Astrocyte (in vitro differentiated cells and primary cell): ENCODE measurements at regions not wholly inside any gene's neighbourhood (a gene's known extent, or its start where the extent isn't known, plus 50 kb on each side); places are given as distances from the start of the nearest gene placed in this dataset.

Experiments used
- DNase-seq: peaks from one replicate; pipeline ENCODE4 v3.0.0-alpha.2; 2010; ENCODE audit warnings: low read depth
- FAIRE-seq: peaks from 2 replicates; lab custom pipeline; 2011; peaks lifted over from hg19 to GRCh38; lab: Jason Lieb, UNC
- H2AFZ ChIP-seq: 2 replicates; pipeline ENCODE4 v1.6.0; 2012; ENCODE audit warnings: low read depth, low read length, inconsistent platforms
- H3K27ac ChIP-seq: 2 replicates; pipeline ENCODE4 v1.5.1; 2011; ENCODE audit warnings: low read depth, low read length, inconsistent platforms
- H3K27me3 ChIP-seq: 2 replicates; pipeline ENCODE4 v1.6.0; 2011; ENCODE audit warnings: low read length, inconsistent platforms; ENCODE audit not compliant: insufficient read depth
- H3K36me3 ChIP-seq: 2 replicates; pipeline ENCODE4 v1.5.1; 2011; ENCODE audit warnings: low read length, inconsistent platforms; ENCODE audit not compliant: insufficient read depth
- H3K4me1 ChIP-seq: 2 replicates; pipeline ENCODE4 v1.5.1; 2011; ENCODE audit warnings: low read length, inconsistent platforms; ENCODE audit not compliant: insufficient read depth
- H3K4me2 ChIP-seq: 2 replicates; pipeline ENCODE4 v1.6.0; 2012; ENCODE audit warnings: low read length, inconsistent platforms
- H3K4me3 ChIP-seq: 2 replicates; pipeline ENCODE4 v1.5.1; 2011; ENCODE audit warnings: low read depth, mild to moderate bottlenecking, low read length, inconsistent platforms; ENCODE audit not compliant: insufficient read depth
- H3K79me2 ChIP-seq: 2 replicates; pipeline ENCODE4 v1.6.0; 2012; ENCODE audit warnings: mild to moderate bottlenecking, low read length, inconsistent platforms; ENCODE audit not compliant: insufficient read depth
- H3K9ac ChIP-seq: 2 replicates; pipeline ENCODE4 v1.6.0; 2012; ENCODE audit warnings: mild to moderate bottlenecking, low read length, inconsistent platforms
- H3K9me3 ChIP-seq: 2 replicates; pipeline ENCODE4 v1.5.1; 2012; ENCODE audit warnings: low read depth, mild to moderate bottlenecking, low read length, inconsistent platforms; ENCODE audit not compliant: insufficient read depth
- H4K20me1 ChIP-seq: 2 replicates; pipeline ENCODE4 v1.6.0; 2012; ENCODE audit warnings: low read length, inconsistent platforms; ENCODE audit not compliant: insufficient read depth
- H3K27ac Mint-ChIP-seq: one replicate; pipeline ENCODE4 v1.8.0; 2021; ENCODE audit warnings: mild to moderate bottlenecking, mixed read lengths; ENCODE audit not compliant: unreplicated experiment
- H3K27me3 Mint-ChIP-seq: one replicate; pipeline ENCODE4 v1.8.0; 2021; ENCODE audit warnings: low read depth, mixed read lengths; ENCODE audit not compliant: unreplicated experiment
- H3K36me3 Mint-ChIP-seq: one replicate; pipeline ENCODE4 v1.8.0; 2021; ENCODE audit warnings: low read depth, mixed read lengths; ENCODE audit not compliant: unreplicated experiment
- H3K4me1 Mint-ChIP-seq: one replicate; pipeline ENCODE4 v1.8.0; 2021; ENCODE audit warnings: low read depth, mixed read lengths; ENCODE audit not compliant: unreplicated experiment
- H3K4me3 Mint-ChIP-seq: one replicate; pipeline ENCODE4 v1.8.0; 2021; ENCODE audit warnings: mild to moderate bottlenecking, moderate library complexity, mixed read lengths; ENCODE audit not compliant: unreplicated experiment
- H3K9me3 Mint-ChIP-seq: one replicate; pipeline ENCODE4 v1.8.0; 2021; ENCODE audit warnings: mild to moderate bottlenecking, mixed read lengths; ENCODE audit not compliant: unreplicated experiment
- CTCF ChIP-seq: IDR thresholded peaks from 2 replicates; pipeline ENCODE4 v1.5.1; 2011; ENCODE audit warnings: low read depth, mild to moderate bottlenecking, inconsistent platforms, low read length, moderate library complexity; ENCODE audit not compliant: insufficient read depth
- EZH2 ChIP-seq: IDR thresholded peaks from 2 replicates; pipeline ENCODE4 v1.6.1; 2012; ENCODE audit warnings: mild to moderate bottlenecking, low read length, inconsistent platforms; ENCODE audit not compliant: insufficient read depth

GRCh38 chr4:188275686-188276085 is 136.4 kb downstream of the TRIML1 start:
- Mint-ChIP-seq H3K27ac (no peak overlapping the region), H3K4me3 (no peak overlapping the region), H3K27me3 (no peaks in the 10 kb centered on the region), H3K4me1 (no peaks in the 10 kb centered on the region), H3K36me3 (no peaks in the 10 kb centered on the region), H3K9me3 (no peaks in the 10 kb centered on the region)
- no peaks in the 10 kb centered on the region for H4K20me1 ChIP-seq
- no peaks in the 10 kb centered on the region for H3K27me3 ChIP-seq
- no peak overlapping the region for H3K4me3 ChIP-seq
- no peak overlapping the region for H3K4me2 ChIP-seq
- no peak overlapping the region for H3K27ac ChIP-seq
- no peaks in the 10 kb centered on the region for H3K4me1 ChIP-seq
- FAIRE-seq, result no peak
- TF ChIP-seq EZH2 (no peak), CTCF (no peak)
- H3K9me3 ChIP-seq, result peaks cover 6% of the 10 kb centered on the region
- no peaks in the 10 kb centered on the region for H3K79me2 ChIP-seq
- DNase-seq, result no peak
- no peak overlapping the region for H3K9ac ChIP-seq
- H2AFZ ChIP-seq, result no peak overlapping the region
- no peaks in the 10 kb centered on the region for H3K36me3 ChIP-seq

GRCh38 chr4:188279184-188279583 is 139.9 kb downstream of the TRIML1 start:
- no peak overlapping the region for H2AFZ ChIP-seq
- FAIRE-seq (no peak), DNase-seq (no peak)
- Mint-ChIP-seq H3K4me1 (no peaks in the 10 kb centered on the region), H3K27me3 (peaks cover 7% of the 10 kb centered on the region), H3K4me3 (no peak overlapping the region), H3K36me3 (no peaks in the 10 kb centered on the region), H3K27ac (no peak overlapping the region), H3K9me3 (peaks cover 2% of the 10 kb centered on the region)
- no peak overlapping the region for H3K4me3 ChIP-seq
- peaks cover 6% of the 10 kb centered on the region for H3K9me3 ChIP-seq
- no peaks in the 10 kb centered on the region for H3K4me1 ChIP-seq
- no peak overlapping the region for H3K27ac ChIP-seq
- no peaks in the 10 kb centered on the region for H3K79me2 ChIP-seq
- H4K20me1 ChIP-seq, result no peaks in the 10 kb centered on the region
- no peak overlapping the region for H3K4me2 ChIP-seq
- no peak overlapping the region for H3K9ac ChIP-seq
- H3K27me3 ChIP-seq, result no peaks in the 10 kb centered on the region
- TF ChIP-seq EZH2, result no peak
- no peak for TF ChIP-seq CTCF
- no peaks in the 10 kb centered on the region for H3K36me3 ChIP-seq

GRCh38 chr4:188282471-188283232 is 143.4 kb downstream of the TRIML1 start:
- no peak for FAIRE-seq
- peak overlapping the region; percentile 76 for H3K4me2 ChIP-seq

More at GRCh38 chr4:188282471-188283232, 143.4 kb downstream of the TRIML1 start:
- no peak overlapping the region for H3K27ac ChIP-seq
- peaks cover 7% of the 10 kb centered on the region for H3K27me3 Mint-ChIP-seq
- no peak overlapping the region for H3K9ac ChIP-seq
- H3K36me3 Mint-ChIP-seq, result no peaks in the 10 kb centered on the region
- no peaks in the 10 kb centered on the region for H4K20me1 ChIP-seq
- TF ChIP-seq EZH2 (no peak), CTCF (no peak)
- peaks cover 6% of the 10 kb centered on the region for H3K9me3 ChIP-seq
- H3K4me3 ChIP-seq, result peak overlapping the region; percentile 10
- no peak overlapping the region for H3K27ac Mint-ChIP-seq
- H3K27me3 ChIP-seq, result no peaks in the 10 kb centered on the region
- no peaks in the 10 kb centered on the region for H3K79me2 ChIP-seq
- H3K4me1 ChIP-seq, result no peaks in the 10 kb centered on the region
- H3K4me1 Mint-ChIP-seq, result no peaks in the 10 kb centered on the region
- DNase-seq, result no peak
- no peaks in the 10 kb centered on the region for H3K36me3 ChIP-seq
- H3K4me3 Mint-ChIP-seq, result no peak overlapping the region
- H3K9me3 Mint-ChIP-seq, result peaks cover 2% of the 10 kb centered on the region
- peak overlapping the region; percentile 69 for H2AFZ ChIP-seq
